SKM-1 treated with dmso at 0.1 percent for 144 hours (cell line): ENCODE measurements at regions not wholly inside any gene's neighbourhood (a gene's known extent, or its start where the extent isn't known, plus 50 kb on each side); places are given as distances from the start of the nearest gene placed in this dataset.

ENCODE experiments used
- DNase-seq: peaks from one replicate; lab custom pipeline; 2025; ENCODE audit not compliant: unreplicated experiment; lab: John Stamatoyannopoulos, UW

GRCh38 chr16:87075319-87075860 is 241.8 kb downstream of the C16orf95 start:
- DNase-seq, result no peak

GRCh38 chr16:87076331-87076949 is 240.8 kb downstream of the C16orf95 start:
- no peak for DNase-seq

- peak; percentile 12 for DNase-seq
These were observed 240.0 kb downstream of the C16orf95 start for GRCh38 chr16:87076950-87077749.

DNA sequence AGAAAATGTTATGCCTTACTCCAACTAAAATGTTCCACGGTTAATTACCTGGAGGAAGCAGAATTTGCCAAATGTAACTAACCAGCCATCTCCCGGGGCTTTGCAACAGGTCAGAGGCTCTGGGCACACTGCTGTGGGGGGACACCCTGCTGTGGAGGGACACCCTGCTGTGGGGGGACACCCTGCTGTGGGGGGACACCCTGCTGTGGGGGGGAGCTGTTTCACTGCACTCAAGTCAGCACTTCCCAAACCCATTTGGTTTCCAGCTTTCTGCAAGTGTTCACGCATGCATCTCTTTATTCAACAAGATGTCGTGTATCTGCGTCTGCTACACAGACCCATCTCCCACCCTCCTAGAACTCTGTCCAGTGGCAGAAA is 239.5 kb downstream of the C16orf95 start:
- no peak for DNase-seq

GRCh38 chr16:87080571-87081167 is 236.5 kb downstream of the C16orf95 start:
- no peak for DNase-seq

GRCh38 chr16:87085441-87085840 is 231.8 kb downstream of the C16orf95 start:
- no peak for DNase-seq

- no peak for DNase-seq
These were observed 231.0 kb downstream of the C16orf95 start for GRCh38 chr16:87086156-87086555.

DNA sequence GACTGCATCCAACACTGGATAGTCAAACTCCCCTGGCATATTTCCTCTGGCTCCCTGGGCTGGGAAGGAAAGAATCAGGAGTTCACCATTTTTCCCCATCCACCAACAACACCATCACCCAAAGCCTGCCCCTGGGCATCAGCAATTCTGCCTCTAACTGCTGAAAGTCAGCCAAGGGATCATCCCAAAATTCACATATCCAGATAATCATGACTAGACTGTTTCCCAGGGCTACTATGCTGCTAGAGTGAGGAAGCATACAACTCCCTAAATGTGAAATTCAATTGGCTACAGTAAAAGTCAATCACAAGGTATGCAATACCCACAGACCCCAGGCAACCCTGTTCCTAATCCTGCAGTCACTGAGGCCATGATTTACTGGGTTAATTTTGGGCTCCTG is 230.6 kb downstream of the C16orf95 start:
- DNase-seq, result no peak

- no peak for DNase-seq
These were observed 224.2 kb downstream of the C16orf95 start for GRCh38 chr16:87092958-87093357.

GRCh38 chr16:87093804-87094555 is 223.2 kb downstream of the C16orf95 start:
- no peak for DNase-seq

DNA sequence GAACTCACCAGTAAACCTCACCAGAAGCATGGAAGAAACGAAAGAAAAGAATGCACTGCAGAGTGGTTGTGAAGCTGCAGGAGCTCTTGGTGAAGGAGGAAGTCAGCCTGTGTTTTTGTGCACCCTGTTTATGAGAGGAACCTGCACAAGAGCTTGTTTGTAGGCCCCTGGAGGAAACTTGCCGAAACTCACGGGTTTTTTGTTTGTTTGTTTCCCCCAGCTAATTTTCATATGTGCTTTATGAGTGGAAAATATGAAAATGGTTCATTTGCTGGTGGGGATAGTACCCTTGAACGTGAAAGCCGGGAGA is 222.7 kb downstream of the C16orf95 start:
- no peak for DNase-seq

DNA sequence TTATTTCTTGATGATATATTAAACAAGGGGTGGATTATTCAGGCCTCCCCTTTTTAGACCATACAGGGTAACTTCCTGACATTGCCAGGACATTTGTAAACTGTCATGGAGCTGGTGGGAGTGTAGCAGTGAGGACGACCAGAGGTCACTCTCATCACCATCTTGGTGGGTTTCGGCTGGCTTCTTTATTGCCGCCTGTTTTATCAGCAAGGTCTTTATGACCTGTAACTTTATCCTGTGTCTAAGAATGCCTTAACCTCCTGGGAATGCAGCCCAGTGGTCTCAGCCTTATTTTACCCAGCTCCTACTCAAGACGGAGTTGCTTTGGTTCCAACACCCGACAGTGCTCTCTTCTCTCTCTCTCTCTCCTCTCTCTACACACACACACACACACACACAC is 221.9 kb downstream of the C16orf95 start:
- no peak for DNase-seq

DNA sequence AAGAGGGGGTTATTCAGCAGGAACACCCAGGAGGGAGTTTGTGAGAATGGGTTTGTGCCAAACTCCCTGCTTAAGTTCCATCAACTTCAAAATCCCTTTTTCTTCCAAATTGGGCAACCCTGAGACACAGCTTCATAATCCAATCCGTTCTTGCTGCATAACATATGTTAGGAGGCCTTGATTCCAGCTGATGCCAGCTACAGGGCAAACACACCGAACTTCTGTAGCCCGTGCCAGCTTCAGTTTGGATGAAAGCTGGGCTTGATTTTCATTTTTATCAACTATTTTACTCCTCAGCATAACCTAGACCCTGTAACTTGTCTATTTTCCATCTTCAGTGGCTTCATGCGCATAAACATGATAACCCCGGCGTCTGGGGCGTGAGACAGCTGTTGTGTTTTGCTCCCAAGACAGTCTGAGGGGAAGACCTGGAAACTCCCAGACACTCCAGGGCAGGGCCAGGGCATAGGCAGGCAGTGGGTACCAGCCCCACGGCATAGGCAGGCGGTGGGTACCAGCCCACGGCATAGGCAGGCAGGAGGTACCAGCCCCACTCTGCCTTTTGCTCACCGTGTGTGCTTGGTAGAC is 220.4 kb downstream of the C16orf95 start:
- DNase-seq, result no peak

GRCh38 chr16:87098361-87098760 is 218.8 kb downstream of the C16orf95 start:
- DNase-seq, result no peak

- DNase-seq, result no peak
These were observed 218.0 kb downstream of the C16orf95 start for GRCh38 chr16:87098976-87099720.

GRCh38 chr16:87100306-87101058 is 216.7 kb downstream of the C16orf95 start:
- DNase-seq, result no peak

DNA sequence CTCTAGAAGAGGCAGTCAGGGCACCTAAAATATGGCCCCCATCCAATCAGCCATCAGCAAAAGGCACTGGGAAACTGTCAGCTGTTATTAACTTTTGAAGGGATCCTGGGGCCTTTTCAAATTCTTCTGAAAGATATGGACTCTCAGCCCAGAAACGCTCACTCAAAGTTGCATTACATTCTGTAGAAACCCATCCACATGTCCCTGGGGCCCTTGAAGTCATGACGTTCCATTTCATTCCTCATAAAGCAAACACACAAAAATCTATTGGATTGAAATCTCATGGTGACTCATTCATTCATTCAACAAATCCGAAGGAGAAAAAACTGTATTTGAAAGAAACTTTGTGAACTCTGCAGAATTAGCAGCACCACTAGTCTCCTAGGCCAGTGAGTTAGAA is 215.3 kb downstream of the C16orf95 start:
- no peak for DNase-seq

- no peak for DNase-seq
These were observed 210.0 kb downstream of the C16orf95 start for GRCh38 chr16:87107201-87107600.

- no peak for DNase-seq
These were observed 208.9 kb downstream of the C16orf95 start for GRCh38 chr16:87108278-87108677.

DNA sequence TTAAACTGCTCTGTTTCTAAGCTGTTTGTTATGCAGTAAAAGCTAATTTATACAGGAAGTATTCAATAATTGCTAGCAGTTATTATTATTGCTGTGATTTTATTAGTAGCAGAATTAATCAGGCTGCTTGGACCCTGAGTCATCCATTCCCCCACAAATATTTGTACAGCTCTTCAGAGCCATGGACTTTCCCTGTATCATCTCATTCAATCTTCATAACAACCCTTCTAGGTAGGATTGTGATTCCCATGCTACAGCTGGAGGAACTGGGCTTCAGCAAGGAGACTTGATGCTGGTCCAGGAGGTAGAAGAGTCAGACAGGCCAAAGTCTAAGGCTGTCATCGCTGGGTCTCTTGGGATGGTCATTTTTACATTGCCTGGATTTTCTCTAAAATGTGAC is 208.3 kb downstream of the C16orf95 start:
- DNase-seq, result no peak
